ENCODE measurements at regions not wholly inside any gene's neighbourhood (a gene's known extent, or its start where the extent isn't known, plus 50 kb on each side); places are given as distances from the start of the nearest gene placed in this dataset.

GRCh38 chr2:60044484-60044883 is 509.0 kb downstream of the BCL11A start:
- no peak for DNase-seq

DNA sequence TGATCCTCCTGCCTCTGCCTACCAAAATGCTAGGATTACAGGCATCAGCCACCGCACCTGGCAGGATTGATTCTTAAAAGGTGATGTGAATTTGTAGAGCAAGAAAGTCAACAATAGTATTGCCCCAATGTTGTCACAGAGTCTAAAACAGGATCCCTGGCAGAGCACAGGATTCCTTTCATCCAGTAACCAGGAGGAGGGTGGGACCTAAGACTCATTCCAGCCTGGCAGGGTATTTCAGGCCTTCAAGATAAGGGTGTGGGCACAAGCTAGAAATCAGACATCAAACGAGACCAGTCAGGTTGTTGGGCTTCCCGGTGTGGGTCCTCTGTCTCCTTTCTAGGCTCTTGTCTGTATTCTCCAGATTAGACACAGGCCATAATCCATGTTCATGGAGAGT is 511.4 kb downstream of the BCL11A start:
- DNase-seq = no peak

GRCh38 chr2:60033325-60033724 is 520.1 kb downstream of the BCL11A start:
- DNase-seq = no peak

DNA sequence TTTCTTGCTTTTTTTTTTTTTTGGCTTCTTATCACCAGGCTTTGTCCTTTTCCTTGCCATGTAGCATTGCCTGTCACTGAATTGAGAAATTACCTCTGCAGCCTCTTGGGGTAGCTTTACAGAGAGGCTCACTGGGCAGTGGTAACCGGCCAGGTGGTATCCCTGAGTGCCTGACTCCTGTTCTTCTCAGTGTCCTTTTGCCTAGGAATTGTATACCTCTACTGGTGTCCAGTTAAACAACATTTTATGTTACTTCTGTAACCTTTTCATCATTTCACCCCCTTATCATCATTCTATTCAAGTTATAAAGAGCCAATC is 523.9 kb downstream of the BCL11A start:
- no peak for DNase-seq

DNA sequence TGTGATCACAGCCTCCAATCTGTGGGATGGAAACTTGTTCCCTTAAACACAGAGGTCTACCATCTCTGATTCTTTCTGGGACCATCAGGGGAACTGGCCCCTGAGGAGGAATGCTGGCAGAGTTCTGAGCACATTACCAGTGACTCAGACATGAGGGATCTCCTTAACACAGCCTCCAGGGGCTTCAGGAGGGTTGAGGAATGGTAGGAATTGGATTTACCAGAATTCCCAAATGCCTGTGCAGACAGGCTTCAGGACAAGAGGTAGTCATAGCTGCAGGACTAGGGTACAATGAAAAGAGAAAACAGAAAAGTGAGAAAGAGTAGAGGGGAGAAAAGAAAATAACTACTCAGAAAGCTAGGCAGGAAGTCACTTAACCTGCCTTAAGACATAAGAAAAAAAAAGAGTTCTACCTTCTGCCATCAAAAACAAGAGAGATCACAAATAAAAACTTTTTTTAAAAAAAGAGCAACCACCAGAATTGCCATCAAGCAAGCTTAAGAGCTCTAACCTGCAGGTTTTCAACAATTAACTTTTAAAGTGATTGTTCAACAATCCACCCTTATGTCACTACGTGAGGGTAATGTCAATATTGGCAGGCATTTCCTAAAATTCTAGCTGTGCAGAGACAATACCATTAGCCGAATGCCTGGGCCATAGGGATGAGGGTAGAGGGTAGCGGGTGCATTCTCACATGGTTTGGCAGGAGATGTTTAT is 524.4 kb downstream of the BCL11A start:
- no peak for DNase-seq

DNA sequence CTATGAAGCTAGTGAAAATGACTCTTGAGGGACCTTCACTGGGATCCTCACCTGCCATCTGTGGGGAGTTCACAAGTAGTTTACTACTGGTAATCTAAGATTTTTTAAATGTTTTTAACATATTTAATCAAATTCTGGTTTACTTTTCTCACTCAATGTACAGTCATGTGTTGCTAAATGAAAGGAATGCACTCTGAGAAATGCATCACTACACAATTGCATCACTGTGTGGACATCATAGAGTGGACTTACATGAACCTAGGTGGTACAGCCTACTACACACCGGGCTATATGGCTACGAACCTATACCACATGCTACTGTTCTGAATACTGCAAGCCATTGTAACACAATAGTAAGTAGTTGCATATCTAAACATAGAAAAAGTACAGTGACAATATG is 528.0 kb downstream of the BCL11A start:
- no peak for DNase-seq

DNA sequence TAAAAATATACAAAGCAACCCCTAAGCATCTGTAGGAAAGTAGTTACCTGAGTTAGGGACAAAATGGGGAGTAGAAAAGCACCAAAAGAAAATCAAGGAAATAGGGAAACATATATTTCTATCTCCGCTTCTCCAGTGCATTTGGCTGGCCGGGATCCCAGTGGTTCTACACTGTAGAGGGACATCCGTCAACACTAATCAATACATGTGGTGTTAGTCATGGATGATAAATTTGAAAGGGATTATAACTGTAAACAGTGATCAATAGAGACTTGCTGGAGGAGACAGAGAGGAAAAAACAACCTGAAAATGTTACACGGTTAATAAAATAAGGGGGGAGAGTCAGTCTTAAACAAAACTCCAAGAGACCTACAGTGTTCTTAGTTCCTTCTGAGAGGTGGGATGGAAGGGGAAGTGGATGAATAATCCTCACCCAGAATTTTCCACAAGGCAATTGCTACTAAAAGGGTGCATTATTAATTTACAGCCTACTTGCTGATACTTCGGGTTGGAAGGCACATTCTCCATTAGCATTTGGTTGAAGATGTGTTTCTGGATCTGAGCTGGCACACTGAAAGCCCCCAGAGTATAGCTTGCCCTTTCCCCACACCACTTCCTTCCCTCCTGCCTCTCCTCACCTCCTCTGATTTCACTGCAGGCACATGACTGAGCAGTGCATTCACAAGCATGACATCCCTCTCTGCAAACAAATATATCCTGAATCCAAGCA is 530.0 kb downstream of the BCL11A start:
- no peak for DNase-seq

DNA sequence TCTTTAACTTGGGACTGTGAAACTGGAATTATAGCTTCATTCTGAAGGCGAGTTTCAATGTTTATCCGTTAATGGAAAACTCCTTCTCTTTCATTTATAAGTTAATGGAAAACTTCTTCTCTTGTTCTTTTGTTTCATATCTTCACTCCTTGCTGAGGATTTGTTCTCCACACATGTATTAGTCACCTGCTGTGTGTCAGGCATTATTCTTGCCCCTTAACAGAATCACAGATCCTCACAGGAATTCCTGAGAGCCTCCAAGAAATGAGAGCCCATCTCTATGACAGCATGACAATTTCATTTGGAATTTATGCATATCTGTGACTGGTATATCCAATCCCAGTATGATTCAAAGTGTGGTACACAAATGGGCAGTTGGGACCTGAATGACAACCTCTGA is 545.8 kb downstream of the BCL11A start:
- DNase-seq = no peak

DNA sequence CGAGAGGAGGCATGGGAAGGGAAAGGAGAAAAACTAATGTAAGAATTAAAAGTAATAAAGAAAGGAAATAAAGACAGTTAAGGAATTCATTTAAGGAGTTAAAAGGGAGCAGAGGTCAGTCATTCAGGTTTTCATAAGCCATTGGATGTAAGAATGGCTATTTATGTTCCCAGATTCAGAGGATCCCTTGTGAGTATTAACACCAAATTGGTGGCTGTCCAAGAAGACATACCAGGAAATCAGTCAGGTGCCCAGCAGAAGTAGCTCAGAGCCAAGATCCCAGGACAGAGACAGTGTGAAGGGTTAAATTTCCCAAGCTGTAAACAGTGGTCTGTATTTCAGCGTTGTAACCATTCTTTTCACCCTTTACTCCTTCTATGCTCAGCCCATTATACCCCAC is 550.4 kb downstream of the BCL11A start:
- DNase-seq = no peak

DNA sequence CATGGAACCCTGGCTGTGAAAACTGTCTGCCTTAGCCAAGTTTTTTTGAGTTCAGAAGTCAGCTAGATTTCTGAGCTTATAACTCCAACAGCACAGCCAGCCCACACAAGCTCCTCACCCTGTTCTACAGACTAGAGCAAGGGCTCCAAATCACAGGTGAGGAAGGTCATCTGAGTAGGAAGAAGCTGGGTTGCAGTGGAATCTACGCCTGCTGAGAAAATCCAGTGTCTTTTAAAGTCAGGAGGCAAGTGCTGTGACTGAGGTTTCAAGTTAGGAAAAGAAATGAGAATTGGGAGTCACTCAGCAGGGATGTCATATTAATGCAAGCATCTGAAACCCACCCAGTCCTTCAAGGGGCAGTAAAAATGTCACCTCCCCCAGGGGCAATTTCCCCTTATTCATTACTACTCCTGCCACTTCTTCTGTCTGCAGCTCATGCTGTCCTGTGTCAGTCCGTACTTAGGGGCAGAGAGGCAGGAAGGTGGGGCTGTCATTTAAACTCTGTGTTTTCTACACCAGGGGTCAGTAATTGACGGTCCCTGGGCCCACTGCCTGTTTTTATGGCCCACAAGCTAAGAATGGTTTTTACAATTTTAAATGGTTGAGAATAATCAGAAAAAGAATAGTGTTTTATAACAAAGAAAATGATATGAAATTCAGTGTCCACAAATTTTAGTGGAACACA is 551.1 kb downstream of the BCL11A start:
- DNase-seq = no peak

DNA sequence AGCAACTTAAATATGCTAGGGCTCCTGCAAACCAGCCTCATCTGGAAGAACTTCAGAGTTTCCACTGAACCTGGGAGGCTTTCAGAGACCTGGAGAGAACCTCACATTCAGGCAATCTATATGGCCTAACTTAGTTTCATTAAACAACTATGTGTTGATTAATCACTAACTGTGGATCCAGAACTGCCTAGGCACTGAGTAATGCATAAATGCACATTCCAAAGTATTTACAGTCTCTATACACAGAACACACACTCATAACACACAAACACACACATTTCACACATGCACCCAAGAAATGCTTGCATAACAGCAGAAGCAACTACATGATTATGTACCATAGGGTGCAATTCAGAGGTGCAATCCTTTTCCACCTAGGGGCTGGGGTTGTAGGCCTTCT is 552.8 kb downstream of the BCL11A start:
- no peak for DNase-seq

GRCh38 chr2:59998324-59998723 is 555.1 kb downstream of the BCL11A start:
- DNase-seq = no peak

GRCh38 chr2:59997371-59997770 is 556.1 kb downstream of the BCL11A start:
- no peak for DNase-seq

DNA sequence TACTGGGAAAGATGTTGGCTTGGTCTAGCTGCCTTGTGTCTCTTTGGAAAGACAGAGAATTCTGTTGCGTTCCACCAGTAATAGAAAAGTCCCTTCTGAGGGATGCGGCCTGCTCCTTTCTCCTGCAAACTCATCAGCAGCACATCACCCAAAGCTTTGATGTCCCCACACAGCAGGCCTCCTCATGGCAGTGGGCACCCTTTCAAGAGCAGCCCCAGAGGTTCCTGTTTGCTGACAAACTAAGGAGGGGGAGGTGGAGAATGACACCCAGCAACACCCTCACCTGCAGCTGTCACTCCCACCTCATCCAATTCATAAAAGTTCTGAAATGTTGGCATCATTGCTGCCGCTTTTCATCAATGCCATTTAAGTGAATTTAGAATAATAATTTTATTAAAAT is 556.6 kb downstream of the BCL11A start:
- DNase-seq = no peak

DNA sequence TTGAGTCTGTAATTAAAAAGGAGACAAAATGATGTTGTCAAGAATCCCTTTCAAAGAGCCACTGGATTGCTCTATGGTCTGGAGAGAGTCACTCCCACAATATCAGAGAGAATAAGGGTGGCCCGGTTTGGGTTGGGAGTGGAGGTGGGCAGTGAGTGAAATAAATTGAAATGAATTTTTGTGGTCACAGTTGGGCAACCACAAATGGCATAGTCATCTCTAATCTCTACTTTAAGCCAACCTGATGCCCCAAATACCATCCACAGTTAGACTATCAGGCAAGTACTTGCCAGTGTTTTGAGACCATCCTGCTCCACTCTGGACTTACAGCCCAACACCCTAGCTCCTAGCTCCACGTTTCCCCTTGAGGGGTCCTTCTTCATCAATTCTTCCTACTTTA is 559.7 kb downstream of the BCL11A start:
- no peak for DNase-seq

GRCh38 chr2:59988341-59988740 is 565.1 kb downstream of the BCL11A start:
- DNase-seq = no peak

- no peak for DNase-seq
Measured at GRCh38 chr2:59986511-59986910, 566.9 kb downstream of the BCL11A start.

DNA sequence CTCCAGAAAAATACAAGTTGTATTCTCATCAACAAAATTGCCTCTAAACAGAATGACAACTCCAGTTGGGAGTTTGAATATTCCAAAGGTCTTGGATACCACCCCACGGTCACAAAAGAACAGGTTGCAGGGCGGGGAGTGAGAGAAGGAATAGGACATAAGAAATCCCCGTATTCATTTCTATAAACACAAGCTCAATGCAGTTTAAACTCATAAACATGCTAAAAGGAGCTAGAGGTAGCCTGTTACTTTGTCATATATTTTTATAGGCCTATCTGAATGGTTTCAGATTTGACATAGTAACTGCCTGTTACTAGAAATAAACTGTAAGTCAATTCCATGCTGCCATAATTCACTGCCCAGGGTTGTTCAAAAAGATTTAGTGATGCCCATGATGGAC is 567.5 kb downstream of the BCL11A start:
- no peak for DNase-seq

DNA sequence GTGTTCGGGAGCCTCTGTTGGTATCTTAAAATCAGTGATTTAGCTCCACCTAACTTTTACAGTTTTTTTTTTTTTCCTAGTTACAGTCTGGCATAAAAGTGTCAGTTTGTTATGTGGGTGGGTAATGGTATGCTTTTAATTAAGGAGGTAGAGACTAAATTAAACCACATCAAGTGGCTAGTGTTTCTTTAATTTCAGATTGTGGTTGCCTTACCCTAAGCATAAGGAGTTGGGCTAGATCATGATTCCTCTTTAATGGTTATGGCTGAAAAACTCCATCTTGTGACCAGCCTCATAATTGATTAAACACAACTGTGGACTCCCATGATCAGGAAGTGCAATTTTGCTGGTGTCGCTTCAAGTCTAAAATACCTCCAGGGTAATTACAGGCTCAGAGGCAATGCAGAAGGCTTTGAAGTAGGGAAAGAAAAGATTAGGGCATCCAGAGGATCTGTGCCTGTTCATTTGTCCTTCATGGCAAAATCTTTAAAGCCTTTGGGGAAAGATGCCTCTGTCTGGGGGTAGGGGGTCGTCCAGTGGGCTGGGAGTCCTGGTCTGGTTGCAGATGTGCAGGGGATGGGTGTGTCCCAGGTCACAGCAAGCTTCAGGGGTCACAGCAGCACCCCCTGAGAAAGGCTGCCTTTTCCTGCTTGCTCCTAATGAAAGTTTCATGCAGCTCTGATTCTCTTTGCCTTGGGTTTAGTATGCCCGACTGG is 579.2 kb downstream of the BCL11A start:
- no peak for DNase-seq

- no peak for DNase-seq
Measured at GRCh38 chr2:59969161-59969560, 584.3 kb downstream of the BCL11A start.

GRCh38 chr2:59968441-59968840 is 585.0 kb downstream of the BCL11A start:
- DNase-seq = no peak

- no peak for DNase-seq
Measured at GRCh38 chr2:59967691-59968090, 585.8 kb downstream of the BCL11A start.

DNA sequence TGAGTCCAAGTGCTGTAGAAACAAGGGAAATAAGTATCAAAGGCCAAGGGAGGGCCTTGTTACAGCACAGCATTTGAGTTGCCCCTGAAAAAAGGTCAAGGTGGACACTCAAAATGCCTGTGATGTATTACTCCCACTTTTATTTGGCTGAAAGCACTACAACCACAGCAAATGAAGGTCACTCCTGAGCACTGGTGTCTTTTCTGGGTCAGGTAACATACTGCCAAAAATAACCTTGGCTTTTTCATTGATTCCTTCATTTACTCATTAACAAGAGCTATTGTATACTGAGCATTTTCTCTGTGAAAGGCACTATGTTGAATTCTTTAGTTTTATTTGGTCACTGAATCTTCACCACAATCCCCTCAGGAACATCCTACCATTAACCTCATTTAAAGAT is 590.3 kb downstream of the BCL11A start:
- no peak for DNase-seq

DNA sequence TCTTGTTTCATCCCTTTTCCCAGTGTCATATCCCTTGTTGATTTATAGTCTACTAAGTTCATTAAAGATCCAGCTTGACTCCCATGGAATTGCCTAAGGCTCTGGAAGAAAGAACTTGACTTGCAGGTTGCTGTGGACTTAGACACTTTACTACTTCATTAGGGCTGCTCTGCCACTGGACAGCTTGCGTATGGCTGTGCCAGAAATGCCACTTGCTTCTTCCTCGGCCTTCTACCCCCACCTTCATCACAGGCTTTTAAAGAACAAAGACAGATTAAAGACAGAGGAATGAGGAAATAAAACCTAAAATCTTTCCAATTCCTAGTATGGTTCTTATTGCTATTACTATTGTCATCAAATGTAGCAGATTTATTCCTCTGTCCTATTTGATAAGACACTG is 591.7 kb downstream of the BCL11A start:
- no peak for DNase-seq

Measured in 8988T (cell line).